Panc1 (cell line): ENCODE measurements at regions not wholly inside any gene's neighbourhood (a gene's known extent, or its start where the extent isn't known, plus 50 kb on each side); places are given as distances from the start of the nearest gene placed in this dataset.
"Not testable (repeated sequence)": the region's sequence is repeated elsewhere in the genome, so short reads cannot be mapped to it uniquely, and the experiment has no call there.

Experiments
- CTCF ChIP-seq: fragments of 450-650 bp; IDR thresholded peaks from 2 replicates; pipeline ENCODE4 v1.5.1; 2017; ENCODE audit warnings: mild to moderate bottlenecking
- POLR2AphosphoS5 ChIP-seq: IDR thresholded peaks from 2 replicates; pipeline ENCODE4 v1.6.1; 2012; ENCODE audit warnings: mild to moderate bottlenecking, low read depth, low read length, moderate library complexity

GRCh38 chr4:94155404-94155803, 52.3 kb upstream of the SMARCAD1 start:
- TF ChIP-seq CTCF, POLR2AphosphoS5: not testable (repeated sequence)
